Activated CD4-positive, alpha-beta T cell treated with anti-CD3 and anti-CD28 coated beads, Interleukin-2, amount 50 U/mL, for 48 hours (primary cell): ENCODE measurements at regions not wholly inside any gene's neighbourhood (a gene's known extent, or its start where the extent isn't known, plus 50 kb on each side); places are given as distances from the start of the nearest gene placed in this dataset.

Experiments used
- DNase-seq, 2 experiments: peaks; one replicate each; pipeline ENCODE4 v3.0.0-alpha.2; 2020

DNA sequence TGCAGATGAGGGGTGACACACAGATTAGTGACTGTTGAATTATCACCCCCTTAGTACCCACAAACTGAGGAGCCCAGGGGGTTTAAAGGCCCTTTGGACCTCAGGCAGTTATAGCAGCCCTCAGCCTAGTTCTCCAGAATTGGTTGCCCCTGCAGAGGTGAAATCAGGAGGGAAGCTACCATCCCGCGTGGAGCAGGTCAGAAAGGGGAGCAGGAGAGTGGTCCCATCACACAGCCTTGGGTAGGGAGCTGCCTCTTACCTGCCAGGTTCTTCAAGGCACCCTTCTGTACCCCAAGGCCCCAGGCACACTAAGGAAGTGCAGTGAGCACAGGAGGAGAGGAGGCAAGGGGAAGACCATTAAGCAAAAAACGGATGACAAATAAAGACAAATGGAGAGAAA is 121.2 kb upstream of the TNR start:
- DNase-seq, result no peak

DNA sequence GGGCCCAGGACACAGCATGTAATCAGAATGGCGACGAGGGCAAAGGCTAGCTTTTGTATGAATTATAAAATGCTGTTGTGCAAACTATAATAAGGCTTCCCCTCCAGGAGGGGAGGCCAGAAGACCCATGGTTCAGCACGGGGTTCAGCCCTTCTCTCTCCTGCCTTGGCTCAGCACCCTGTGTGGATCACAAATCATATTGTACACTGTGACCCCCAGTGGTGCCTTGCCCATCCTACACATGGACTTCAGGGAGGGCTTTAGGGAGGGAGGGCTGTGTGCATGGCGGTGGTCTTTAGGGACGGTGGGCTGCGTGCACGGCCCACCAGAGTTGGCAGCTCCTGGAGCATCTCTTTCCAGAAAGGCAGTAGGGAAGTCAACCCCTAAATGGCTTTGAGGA is 120.8 kb upstream of the TNR start:
- no peak for DNase-seq

GRCh38 chr1:175863299-175864050 is 120.1 kb upstream of the TNR start:
- no peak for DNase-seq

GRCh38 chr1:175862408-175862807 is 119.0 kb upstream of the TNR start:
- DNase-seq, result no peak

GRCh38 chr1:175861626-175862367 is 118.4 kb upstream of the TNR start:
- DNase-seq, result no peak

DNA sequence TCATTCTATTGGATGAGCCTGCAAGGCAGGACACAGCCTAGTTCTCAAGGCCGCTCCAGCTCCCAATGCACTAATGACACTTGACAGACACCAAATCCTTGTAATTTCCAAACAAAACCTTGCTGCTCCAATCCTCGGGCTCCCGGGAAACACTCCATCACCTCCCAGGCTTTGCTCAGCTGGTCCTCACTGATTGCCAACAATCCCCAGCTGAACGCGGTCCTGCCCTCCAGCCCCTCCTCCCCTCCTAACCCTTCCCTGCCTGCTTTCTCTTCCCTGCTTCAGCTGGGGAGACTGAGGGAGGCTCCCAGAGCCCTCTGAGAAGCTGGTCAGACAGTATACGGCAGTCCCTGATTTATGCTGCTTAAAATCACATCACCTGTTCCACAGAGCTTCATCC is 114.4 kb upstream of the TNR start:
- DNase-seq, result no peak

DNA sequence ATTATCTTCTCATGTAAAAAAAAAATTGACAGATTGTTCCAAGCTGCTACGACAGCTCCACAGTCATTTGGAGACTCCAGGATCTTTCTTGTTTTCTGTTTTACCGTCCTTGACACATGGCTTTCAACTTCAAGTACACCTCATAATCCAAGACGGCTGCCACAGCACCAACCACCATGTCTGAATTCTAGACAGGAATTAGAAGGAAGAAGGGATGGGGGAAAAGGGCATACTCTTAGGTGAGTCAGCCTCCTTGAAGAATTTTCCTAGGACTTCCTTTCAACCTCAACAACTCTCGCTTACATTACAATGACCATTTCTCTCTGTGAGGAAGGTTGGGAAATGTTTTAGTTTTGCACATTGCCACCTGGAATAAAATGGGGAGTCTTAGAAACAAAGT is 110.3 kb upstream of the TNR start:
- no peak for DNase-seq

DNA sequence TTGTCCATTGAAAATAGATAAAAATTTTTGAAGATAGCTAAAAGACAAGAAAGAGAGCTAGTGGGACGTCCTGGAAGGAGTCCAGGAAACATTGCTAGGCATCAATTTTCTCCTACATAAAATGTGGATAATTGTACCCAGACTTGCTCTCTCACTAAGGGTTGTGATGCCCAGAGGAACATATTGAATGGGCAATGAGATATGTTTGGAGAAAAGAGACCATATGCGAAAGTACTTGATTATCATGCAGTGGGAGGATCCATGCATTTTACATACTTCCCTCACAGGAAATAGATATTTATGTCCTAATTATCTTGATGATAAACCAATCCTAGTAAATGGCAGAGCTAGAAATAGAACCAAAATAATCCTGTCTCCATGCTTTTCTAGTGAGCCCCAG is 108.4 kb upstream of the TNR start:
- DNase-seq, result no peak

GRCh38 chr1:175848329-175848728 is 104.9 kb upstream of the TNR start:
- no peak for DNase-seq

- DNase-seq, result no peak
Measured at GRCh38 chr1:175845985-175846384, 102.6 kb upstream of the TNR start.

DNA sequence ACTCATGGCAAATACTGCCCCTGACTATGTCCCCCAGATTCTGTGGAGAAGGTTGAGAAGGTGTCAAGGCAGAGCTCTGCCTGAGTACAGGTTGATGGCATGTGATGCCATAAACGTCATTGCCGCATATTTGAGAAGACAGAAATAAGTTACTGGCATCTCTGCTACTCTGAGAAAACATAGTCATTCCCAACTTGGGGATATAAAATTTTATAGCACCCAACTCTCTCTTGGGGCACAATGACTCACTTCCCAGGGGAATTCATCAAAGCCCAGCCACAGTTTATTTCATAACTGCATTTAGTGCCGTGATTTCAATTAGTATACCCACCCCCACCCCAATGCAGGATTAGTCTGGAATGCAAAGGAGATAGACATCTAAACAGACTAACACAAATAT is 101.9 kb upstream of the TNR start:
- no peak for DNase-seq

GRCh38 chr1:175844877-175845276 is 101.5 kb upstream of the TNR start:
- no peak for DNase-seq

GRCh38 chr1:175842550-175842949 is 99.2 kb upstream of the TNR start:
- DNase-seq, result no peak

DNA sequence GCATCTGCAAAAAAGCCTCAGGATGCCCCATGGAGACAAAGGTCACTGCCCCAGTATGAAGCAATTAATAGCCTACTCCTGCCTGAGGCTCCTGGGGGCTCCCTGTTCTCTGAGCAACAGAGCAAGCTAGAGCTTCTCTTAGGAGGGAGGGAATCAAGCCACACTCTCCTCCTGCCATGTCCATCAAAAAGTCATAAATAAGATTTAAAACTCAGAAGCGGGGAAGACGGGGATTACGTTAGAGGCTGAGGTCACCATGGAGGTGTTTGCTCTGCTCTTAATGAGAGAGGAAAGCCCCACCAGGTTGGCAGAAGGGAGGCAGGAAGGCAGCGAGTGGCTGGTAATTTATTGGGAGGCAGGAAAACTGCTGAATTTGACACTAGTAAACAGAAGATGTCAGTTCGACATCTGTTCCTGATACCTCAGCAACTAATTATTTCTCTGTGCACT is 98.4 kb upstream of the TNR start:
- no peak for DNase-seq

DNA sequence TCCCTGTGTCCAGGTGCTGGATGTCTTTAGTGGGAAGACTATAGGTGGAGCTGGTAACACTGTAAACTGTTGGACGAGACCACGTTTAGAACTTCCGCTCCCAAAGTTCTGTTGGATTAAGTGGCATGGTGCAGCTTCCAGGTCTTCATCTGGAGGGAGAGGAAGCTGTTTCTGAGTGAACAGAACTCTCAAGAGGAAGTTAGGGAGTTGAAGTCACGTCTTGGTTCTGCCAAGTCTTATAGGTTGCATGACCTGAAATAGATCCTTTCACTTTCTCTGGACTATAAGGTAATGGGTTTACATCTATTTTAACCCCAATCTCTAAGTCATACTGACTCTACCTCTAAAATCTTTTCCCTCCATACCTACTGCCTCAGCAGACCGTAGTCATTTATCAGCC is 97.4 kb upstream of the TNR start:
- no peak for DNase-seq

GRCh38 chr1:175839779-175840669 is 96.6 kb upstream of the TNR start:
- no peak for DNase-seq

DNA sequence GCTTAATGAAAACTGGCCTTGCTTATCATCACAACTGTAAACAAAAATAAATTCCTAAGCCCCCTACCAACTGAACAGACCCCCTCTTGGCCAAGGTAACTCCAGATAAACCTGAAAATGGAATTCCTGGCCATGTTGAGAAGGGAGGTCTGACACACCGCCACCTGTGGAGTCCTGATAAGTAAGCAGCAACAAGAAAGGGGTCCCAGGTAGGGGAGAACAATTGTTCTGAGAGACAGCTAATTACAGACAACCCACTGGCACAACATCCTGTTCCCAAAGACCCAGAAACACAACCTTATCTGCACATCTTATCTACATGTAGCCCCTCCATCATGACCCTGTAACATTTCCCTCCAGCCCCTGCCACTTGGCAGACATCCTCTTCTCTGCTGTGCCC is 91.2 kb upstream of the TNR start:
- DNase-seq, result no peak

- no peak for DNase-seq
Measured at GRCh38 chr1:175833951-175834350, 90.6 kb upstream of the TNR start.

DNA sequence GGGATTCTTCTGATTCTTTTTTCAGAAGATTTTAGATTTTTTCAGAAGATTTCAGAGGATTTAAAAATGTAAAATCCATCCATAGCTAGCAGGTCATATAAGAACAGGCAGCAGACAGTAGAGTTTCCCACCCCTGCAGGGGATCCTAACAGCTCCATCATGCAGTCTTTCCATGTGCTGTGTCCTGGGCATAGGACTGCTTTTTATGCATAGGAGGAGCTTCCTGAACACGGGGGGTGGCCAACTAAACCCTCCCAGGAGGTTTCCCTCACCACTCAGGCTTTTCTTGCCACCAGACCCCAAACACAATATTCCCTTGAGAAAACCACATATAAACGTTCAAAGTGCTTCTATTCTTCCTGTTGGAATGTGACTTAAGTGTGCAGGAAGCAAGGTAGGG is 90.1 kb upstream of the TNR start:
- no peak for DNase-seq

GRCh38 chr1:175830500-175830899 is 87.1 kb upstream of the TNR start:
- DNase-seq, result no peak

- DNase-seq, result no peak
Measured at GRCh38 chr1:175829845-175830244, 86.5 kb upstream of the TNR start.

DNA sequence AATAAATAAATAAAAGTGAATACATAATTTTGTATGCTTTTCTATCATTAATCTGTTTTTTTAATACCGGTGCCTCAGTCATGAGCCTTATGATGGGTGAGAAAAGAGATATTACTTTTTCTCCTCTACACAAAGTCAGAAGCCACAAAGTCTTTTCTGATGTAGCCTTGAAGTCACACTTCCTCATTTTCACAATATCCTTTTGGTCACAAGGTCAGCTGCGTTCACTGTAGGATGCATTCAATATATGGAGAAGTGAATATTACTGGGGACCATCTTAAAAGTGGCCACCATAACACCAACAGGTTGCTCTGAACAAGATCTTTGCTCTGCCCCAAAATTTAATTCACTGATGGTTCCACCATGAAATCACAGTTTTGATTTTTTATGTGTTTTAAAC is 83.3 kb upstream of the TNR start:
- no peak for DNase-seq

DNA sequence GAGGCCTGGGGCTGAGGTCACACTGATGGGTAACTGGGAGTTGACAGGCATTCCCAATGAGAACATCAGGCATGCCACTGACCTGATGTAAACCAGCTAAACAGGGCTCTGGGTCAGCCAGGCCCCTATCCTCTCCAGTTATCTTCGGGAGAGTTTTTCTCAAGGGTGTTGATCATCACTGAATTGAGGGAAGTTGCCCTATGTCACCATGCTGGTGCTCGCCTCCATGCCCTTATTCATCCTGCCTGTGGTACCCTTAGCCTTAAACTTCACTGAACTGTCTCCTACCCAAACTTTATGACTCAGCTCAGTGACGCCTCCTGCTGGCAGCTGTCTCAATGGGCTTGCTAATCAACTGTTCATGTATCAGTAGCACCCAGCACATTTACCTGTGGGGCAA is 80.7 kb upstream of the TNR start:
- DNase-seq, result peak; percentile 43 to 49

- DNase-seq, result no peak
Measured at GRCh38 chr1:175823406-175823805, 80.0 kb upstream of the TNR start.
